Left ventricle myocardium inferior (tissue), 1 donor: ENCODE measurements at regions not wholly inside any gene's neighbourhood (a gene's known extent, or its start where the extent isn't known, plus 50 kb on each side); places are given as distances from the start of the nearest gene placed in this dataset.

Source experiments
- DNase-seq: peaks from one replicate; pipeline ENCODE4 v3.0.0-alpha.2; 2020
- H3K27ac ChIP-seq: fragments of 200-600 bp; replicated peaks from 2 replicates; pipeline ENCODE4 v1.8.0; 2021
- H3K27me3 ChIP-seq: fragments of 200-600 bp; 2 replicates; pipeline ENCODE4 v1.8.0; 2021; ENCODE audit warnings: low read depth
- H3K36me3 ChIP-seq: fragments of 200-600 bp; 2 replicates; pipeline ENCODE4 v1.8.0; 2021
- H3K4me1 ChIP-seq: fragments of 200-600 bp; 2 replicates; pipeline ENCODE4 v1.8.0; 2021
- H3K4me3 ChIP-seq: fragments of 200-600 bp; 2 replicates; pipeline ENCODE4 v1.8.0; 2021; ENCODE audit warnings: mild to moderate bottlenecking, moderate library complexity
- H3K9me3 ChIP-seq: fragments of 200-600 bp; replicated peaks from 2 replicates; pipeline ENCODE4 v1.8.0; 2021
- intact Hi-C: fragments of 100-400 bp; cut with micrococcal nuclease; formaldehyde crosslinking; loops from one replicate; pipeline ENCODE4 v1.11.0; 2022
- TF ChIP-seq, protein P1 (sequence below): fragments of 200-600 bp; IDR thresholded peaks from 2 replicates; pipeline ENCODE4 v1.8.0; 2021; ENCODE audit warnings: antibody characterized with exemption, mild to moderate bottlenecking, borderline replicate concordance
- donor health status: DM: no; HTN: yes; CAD: no; lungs with severe emphysema.

DNA sequence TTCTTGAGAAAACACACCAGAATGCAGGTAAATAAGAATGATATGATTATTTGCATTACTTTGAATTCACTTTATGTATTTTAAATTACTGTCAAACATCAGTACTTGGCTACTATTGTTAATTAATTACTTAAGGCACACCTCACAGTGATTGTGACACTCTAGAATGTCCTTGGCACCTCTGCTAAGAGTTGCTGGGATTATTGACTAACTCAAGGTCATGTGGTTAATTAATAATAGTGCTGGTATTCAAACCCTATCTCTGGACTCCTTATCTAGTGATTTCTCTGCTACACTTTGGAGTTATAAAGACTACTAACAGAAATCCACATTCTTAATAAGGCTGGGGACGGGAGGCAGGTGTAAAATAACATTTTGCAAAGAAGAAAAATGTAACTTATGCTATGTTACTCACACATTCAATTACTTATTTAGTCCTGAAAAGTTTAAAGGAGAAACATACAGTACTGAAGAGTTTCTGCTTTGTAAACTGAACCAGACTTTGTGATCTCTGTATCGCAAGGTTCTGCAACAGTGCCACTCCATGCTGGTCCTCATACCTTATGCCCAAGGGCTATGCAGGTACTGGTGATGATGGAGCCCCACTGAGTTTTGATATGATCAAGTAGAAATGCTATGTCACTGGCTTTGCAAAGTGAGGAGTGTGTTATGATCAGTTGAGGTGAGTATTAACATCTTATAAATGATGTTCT, 242.7 kb downstream of the MID1IP1 start:
- H3K27ac ChIP-seq: no peak overlapping the region
- H3K9me3 ChIP-seq: no peaks in the 10 kb centered on the region
- no peak overlapping the region for H3K4me3 ChIP-seq
- no peak for DNase-seq
- no peaks in the 10 kb centered on the region for H3K27me3 ChIP-seq
- intact Hi-C loops: no loop called here
- H3K36me3 ChIP-seq: no peaks in the 10 kb centered on the region
- H3K4me1 ChIP-seq: no peaks in the 10 kb centered on the region
- TF ChIP-seq, protein P1, sequence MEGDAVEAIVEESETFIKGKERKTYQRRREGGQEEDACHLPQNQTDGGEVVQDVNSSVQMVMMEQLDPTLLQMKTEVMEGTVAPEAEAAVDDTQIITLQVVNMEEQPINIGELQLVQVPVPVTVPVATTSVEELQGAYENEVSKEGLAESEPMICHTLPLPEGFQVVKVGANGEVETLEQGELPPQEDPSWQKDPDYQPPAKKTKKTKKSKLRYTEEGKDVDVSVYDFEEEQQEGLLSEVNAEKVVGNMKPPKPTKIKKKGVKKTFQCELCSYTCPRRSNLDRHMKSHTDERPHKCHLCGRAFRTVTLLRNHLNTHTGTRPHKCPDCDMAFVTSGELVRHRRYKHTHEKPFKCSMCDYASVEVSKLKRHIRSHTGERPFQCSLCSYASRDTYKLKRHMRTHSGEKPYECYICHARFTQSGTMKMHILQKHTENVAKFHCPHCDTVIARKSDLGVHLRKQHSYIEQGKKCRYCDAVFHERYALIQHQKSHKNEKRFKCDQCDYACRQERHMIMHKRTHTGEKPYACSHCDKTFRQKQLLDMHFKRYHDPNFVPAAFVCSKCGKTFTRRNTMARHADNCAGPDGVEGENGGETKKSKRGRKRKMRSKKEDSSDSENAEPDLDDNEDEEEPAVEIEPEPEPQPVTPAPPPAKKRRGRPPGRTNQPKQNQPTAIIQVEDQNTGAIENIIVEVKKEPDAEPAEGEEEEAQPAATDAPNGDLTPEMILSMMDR: no peak

GRCh38 chrX:39047174-39047573, 245.9 kb downstream of the MID1IP1 start:
- Histone ChIP-seq H3K27ac (no peak overlapping the region), H3K27me3 (no peaks in the 10 kb centered on the region), H3K9me3 (no peaks in the 10 kb centered on the region), H3K4me3 (no peak overlapping the region), H3K36me3 (no peaks in the 10 kb centered on the region), H3K4me1 (no peaks in the 10 kb centered on the region)
- DNase-seq: no peak
- TF ChIP-seq, protein P1: no peak
- intact Hi-C loops: no loop called here

GRCh38 chrX:39049975-39050374, 248.7 kb downstream of the MID1IP1 start:
- Histone ChIP-seq H3K36me3 (no peaks in the 10 kb centered on the region), H3K4me1 (no peaks in the 10 kb centered on the region), H3K27me3 (no peaks in the 10 kb centered on the region), H3K27ac (no peak overlapping the region), H3K9me3 (no peaks in the 10 kb centered on the region), H3K4me3 (no peak overlapping the region)
- TF ChIP-seq, protein P1: no peak
- intact Hi-C loops: no loop called here
- no peak for DNase-seq

DNA sequence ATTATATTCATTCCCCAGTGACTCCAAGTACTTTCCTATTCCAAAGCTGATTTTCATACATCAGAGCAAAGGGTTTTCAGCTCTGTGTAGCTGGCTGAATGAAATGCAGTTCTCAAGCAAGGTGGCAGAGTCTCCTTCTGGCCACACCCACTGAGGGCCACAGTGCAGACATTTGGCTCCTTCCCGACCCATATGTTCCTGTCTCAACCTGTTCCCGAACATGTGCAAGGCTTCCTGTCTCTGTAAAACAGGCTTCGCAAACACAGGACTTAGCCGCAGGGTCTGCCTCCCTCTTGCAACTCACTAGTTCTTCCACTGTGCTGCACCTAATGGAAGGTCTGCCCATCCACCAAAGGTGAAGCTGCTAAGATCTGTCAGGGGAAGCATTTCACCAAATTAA, 249.2 kb downstream of the MID1IP1 start:
- TF ChIP-seq, protein P1: no peak
- H3K4me1 ChIP-seq: no peaks in the 10 kb centered on the region
- intact Hi-C loops: no loop called here

DNA sequence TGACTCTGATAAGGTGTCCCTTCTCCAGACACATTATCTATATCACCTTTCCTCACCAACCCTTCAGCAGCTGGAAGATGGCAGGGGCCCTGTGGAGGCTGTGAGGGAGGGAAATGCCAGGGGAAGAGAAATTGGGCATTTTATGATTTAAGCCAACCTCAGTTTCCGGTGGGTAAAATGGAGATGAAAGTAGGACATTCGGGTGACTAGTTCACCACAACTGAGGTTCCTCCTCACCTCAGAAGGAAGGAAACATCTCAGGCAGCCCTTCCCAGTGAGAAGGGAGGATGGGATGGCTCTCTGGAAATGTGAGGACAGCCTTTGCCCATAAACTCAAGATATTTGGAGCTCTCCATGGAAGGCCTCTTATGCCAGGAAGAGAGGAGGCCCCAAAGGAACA, 251.5 kb downstream of the MID1IP1 start:
- Histone ChIP-seq H3K27me3 (no peaks in the 10 kb centered on the region), H3K27ac (no peak overlapping the region), H3K4me3 (no peak overlapping the region), H3K4me1 (no peaks in the 10 kb centered on the region), H3K36me3 (no peaks in the 10 kb centered on the region), H3K9me3 (no peaks in the 10 kb centered on the region)
- intact Hi-C loops: no loop called here
- no peak for DNase-seq
- TF ChIP-seq, protein P1: no peak

More for the DNA sequence above, 249.2 kb downstream of the MID1IP1 start:
- Histone ChIP-seq H3K36me3 (no peaks in the 10 kb centered on the region), H3K9me3 (no peaks in the 10 kb centered on the region), H3K27me3 (no peaks in the 10 kb centered on the region), H3K4me3 (no peak overlapping the region), H3K27ac (no peak overlapping the region)
- no peak for DNase-seq
